ENCODE measurements at regions not wholly inside any gene's neighbourhood (a gene's known extent, or its start where the extent isn't known, plus 50 kb on each side); places are given as distances from the start of the nearest gene placed in this dataset.
"Not testable (repeated sequence)": the region's sequence is repeated elsewhere in the genome, so short reads cannot be mapped to it uniquely, and the experiment has no call there.

- Histone ChIP-seq H3K27me3 (ENCODE audit: control insufficient read depth in 3 of 3, insufficient read depth in 3 of 3, low read length in 3 of 3) (no peaks in the 10 kb centered on the region), H3K4me1 (ENCODE audit: control insufficient read depth in 3 of 3, insufficient read depth in 3 of 3, low read length in 3 of 3) (peaks cover 0 to 6% (median 6%) of the 10 kb centered on the region in 3 donors), H3K4me3 (ENCODE audit: low read length in 3 of 3) (no peak overlapping the region), H3K9ac (ENCODE audit: low read depth in 1 of 3, low read length in 3 of 3) (no peak overlapping the region), H3K27ac (ENCODE audit: low read depth, low read length) (peak overlapping the region; percentile 13), H3K36me3 (ENCODE audit: control insufficient read depth in 3 of 3, insufficient read depth in 3 of 3, low read length in 3 of 3) (no peaks in the 10 kb centered on the region), H3K9me3 (ENCODE audit: control insufficient read depth in 3 of 3, low read length in 3 of 3) (no peaks in the 10 kb centered on the region)
These were observed 94.8 kb downstream of the ARRDC3 start for GRCh38 chr5:91288118-91288916.

GRCh38 chr5:91285062-91285461, 98.1 kb downstream of the ARRDC3 start:
- H3K9me3 ChIP-seq (ENCODE audit: control insufficient read depth in 3 of 3, low read length in 3 of 3); H3K9ac ChIP-seq (ENCODE audit: low read depth in 1 of 3, low read length in 3 of 3); H3K36me3 ChIP-seq (ENCODE audit: control insufficient read depth in 3 of 3, insufficient read depth in 3 of 3, low read length in 3 of 3); H3K27me3 ChIP-seq (ENCODE audit: control insufficient read depth in 3 of 3, insufficient read depth in 3 of 3, low read length in 3 of 3); H3K27ac ChIP-seq (ENCODE audit: low read depth, low read length); H3K4me3 ChIP-seq (ENCODE audit: low read length in 3 of 3): not testable (repeated sequence)
- peaks cover 4 to 15% (median 12%) of the 10 kb centered on the region in 3 donors for H3K4me1 ChIP-seq (ENCODE audit: control insufficient read depth in 3 of 3, insufficient read depth in 3 of 3, low read length in 3 of 3)

GRCh38 chr5:91283899-91284298, 99.2 kb downstream of the ARRDC3 start:
- H3K36me3 ChIP-seq (ENCODE audit: control insufficient read depth in 3 of 3, insufficient read depth in 3 of 3, low read length in 3 of 3): no peaks in the 10 kb centered on the region
- no peak overlapping the region for H3K27ac ChIP-seq (ENCODE audit: low read depth, low read length)
- H3K27me3 ChIP-seq (ENCODE audit: control insufficient read depth in 3 of 3, insufficient read depth in 3 of 3, low read length in 3 of 3): no peaks in the 10 kb centered on the region
- H3K4me3 ChIP-seq (ENCODE audit: low read length in 3 of 3): no peak overlapping the region
- no peak overlapping the region for H3K9ac ChIP-seq (ENCODE audit: low read depth in 1 of 3, low read length in 3 of 3)
- H3K9me3 ChIP-seq (ENCODE audit: control insufficient read depth in 3 of 3, low read length in 3 of 3): no peaks in the 10 kb centered on the region
- peaks cover 4 to 14% (median 14%) of the 10 kb centered on the region in 3 donors for H3K4me1 ChIP-seq (ENCODE audit: control insufficient read depth in 3 of 3, insufficient read depth in 3 of 3, low read length in 3 of 3)

- Histone ChIP-seq H3K9ac (ENCODE audit: low read depth in 1 of 3, low read length in 3 of 3) (no peak overlapping the region), H3K27me3 (ENCODE audit: control insufficient read depth in 3 of 3, insufficient read depth in 3 of 3, low read length in 3 of 3) (no peaks in the 10 kb centered on the region), H3K9me3 (ENCODE audit: control insufficient read depth in 3 of 3, low read length in 3 of 3) (no peaks in the 10 kb centered on the region), H3K27ac (ENCODE audit: low read depth, low read length) (no peak overlapping the region), H3K4me1 (ENCODE audit: control insufficient read depth in 3 of 3, insufficient read depth in 3 of 3, low read length in 3 of 3) (peaks cover 4 to 11% (median 10%) of the 10 kb centered on the region in 3 donors), H3K36me3 (ENCODE audit: control insufficient read depth in 3 of 3, insufficient read depth in 3 of 3, low read length in 3 of 3) (no peaks in the 10 kb centered on the region), H3K4me3 (ENCODE audit: low read length in 3 of 3) (no peak overlapping the region)
These were observed 99.8 kb downstream of the ARRDC3 start for GRCh38 chr5:91283326-91283725.

- Histone ChIP-seq H3K36me3 (ENCODE audit: control insufficient read depth in 3 of 3, insufficient read depth in 3 of 3, low read length in 3 of 3) (no peaks in the 10 kb centered on the region), H3K4me3 (ENCODE audit: low read length in 3 of 3) (no peak overlapping the region), H3K27ac (ENCODE audit: low read depth, low read length) (peak overlapping the region; percentile 91), H3K9me3 (ENCODE audit: control insufficient read depth in 3 of 3, low read length in 3 of 3) (no peaks in the 10 kb centered on the region), H3K4me1 (ENCODE audit: control insufficient read depth in 3 of 3, insufficient read depth in 3 of 3, low read length in 3 of 3) (peaks cover 4 to 11% (median 10%) of the 10 kb centered on the region in 3 donors), H3K9ac (ENCODE audit: low read depth in 1 of 3, low read length in 3 of 3) (no peak overlapping the region), H3K27me3 (ENCODE audit: control insufficient read depth in 3 of 3, insufficient read depth in 3 of 3, low read length in 3 of 3) (no peaks in the 10 kb centered on the region)
These were observed 100.9 kb downstream of the ARRDC3 start for GRCh38 chr5:91282210-91282609.

GRCh38 chr5:91281401-91281800, 101.7 kb downstream of the ARRDC3 start:
- H3K9ac ChIP-seq (ENCODE audit: low read depth in 1 of 3, low read length in 3 of 3): peak overlapping the region in 1 of 3 donors; percentile 78

GRCh38 chr5:91280362-91281269, 102.5 kb downstream of the ARRDC3 start:
- Histone ChIP-seq H3K9ac (ENCODE audit: low read depth in 1 of 3, low read length in 3 of 3) (peak overlapping the region; percentile 78 to 94 (median 93)), H3K27me3 (ENCODE audit: control insufficient read depth in 3 of 3, insufficient read depth in 3 of 3, low read length in 3 of 3) (no peaks in the 10 kb centered on the region), H3K4me1 (ENCODE audit: control insufficient read depth in 3 of 3, insufficient read depth in 3 of 3, low read length in 3 of 3) (peaks cover 4 to 11% (median 10%) of the 10 kb centered on the region in 3 donors), H3K36me3 (ENCODE audit: control insufficient read depth in 3 of 3, insufficient read depth in 3 of 3, low read length in 3 of 3) (no peaks in the 10 kb centered on the region), H3K9me3 (ENCODE audit: control insufficient read depth in 3 of 3, low read length in 3 of 3) (no peaks in the 10 kb centered on the region), H3K27ac (ENCODE audit: low read depth, low read length) (peak overlapping the region; percentile 91), H3K4me3 (ENCODE audit: low read length in 3 of 3) (peak overlapping the region; percentile 62 to 94 (median 90))

More at GRCh38 chr5:91281401-91281800, 101.7 kb downstream of the ARRDC3 start:
- peaks cover 4 to 11% (median 10%) of the 10 kb centered on the region in 3 donors for H3K4me1 ChIP-seq (ENCODE audit: control insufficient read depth in 3 of 3, insufficient read depth in 3 of 3, low read length in 3 of 3)
- H3K4me3 ChIP-seq (ENCODE audit: low read length in 3 of 3): no peak overlapping the region
- H3K27me3 ChIP-seq (ENCODE audit: control insufficient read depth in 3 of 3, insufficient read depth in 3 of 3, low read length in 3 of 3): no peaks in the 10 kb centered on the region
- H3K27ac ChIP-seq (ENCODE audit: low read depth, low read length): peak overlapping the region; percentile 91
- no peaks in the 10 kb centered on the region for H3K9me3 ChIP-seq (ENCODE audit: control insufficient read depth in 3 of 3, low read length in 3 of 3)
- no peaks in the 10 kb centered on the region for H3K36me3 ChIP-seq (ENCODE audit: control insufficient read depth in 3 of 3, insufficient read depth in 3 of 3, low read length in 3 of 3)

GRCh38 chr5:91277840-91278239, 105.3 kb downstream of the ARRDC3 start:
- H3K36me3 ChIP-seq (ENCODE audit: control insufficient read depth in 3 of 3, insufficient read depth in 3 of 3, low read length in 3 of 3): no peaks in the 10 kb centered on the region
- H3K9me3 ChIP-seq (ENCODE audit: control insufficient read depth in 3 of 3, low read length in 3 of 3): no peaks in the 10 kb centered on the region
- H3K4me1 ChIP-seq (ENCODE audit: control insufficient read depth in 3 of 3, insufficient read depth in 3 of 3, low read length in 3 of 3): peaks cover 4 to 11% (median 10%) of the 10 kb centered on the region in 3 donors
- no peak overlapping the region for H3K27ac ChIP-seq (ENCODE audit: low read depth, low read length)
- no peaks in the 10 kb centered on the region for H3K27me3 ChIP-seq (ENCODE audit: control insufficient read depth in 3 of 3, insufficient read depth in 3 of 3, low read length in 3 of 3)
- no peak overlapping the region for H3K9ac ChIP-seq (ENCODE audit: low read depth in 1 of 3, low read length in 3 of 3)
- no peak overlapping the region for H3K4me3 ChIP-seq (ENCODE audit: low read length in 3 of 3)

- no peaks in the 10 kb centered on the region for H3K36me3 ChIP-seq (ENCODE audit: control insufficient read depth in 3 of 3, insufficient read depth in 3 of 3, low read length in 3 of 3)
- no peaks in the 10 kb centered on the region for H3K27me3 ChIP-seq (ENCODE audit: control insufficient read depth in 3 of 3, insufficient read depth in 3 of 3, low read length in 3 of 3)
- H3K27ac ChIP-seq (ENCODE audit: low read depth, low read length): no peak overlapping the region
These were observed 106.0 kb downstream of the ARRDC3 start for GRCh38 chr5:91277093-91277626.

More at GRCh38 chr5:91277093-91277626, 106.0 kb downstream of the ARRDC3 start:
- Histone ChIP-seq H3K9me3 (ENCODE audit: control insufficient read depth in 3 of 3, low read length in 3 of 3) (no peaks in the 10 kb centered on the region), H3K9ac (ENCODE audit: low read depth in 1 of 3, low read length in 3 of 3) (no peak overlapping the region), H3K4me3 (ENCODE audit: low read length in 3 of 3) (no peak overlapping the region), H3K4me1 (ENCODE audit: control insufficient read depth in 3 of 3, insufficient read depth in 3 of 3, low read length in 3 of 3) (peaks cover 4 to 11% (median 10%) of the 10 kb centered on the region in 3 donors)
